Endothelial cell of umbilical vein (primary cell): ENCODE measurements at regions not wholly inside any gene's neighbourhood (a gene's known extent, or its start where the extent isn't known, plus 50 kb on each side); places are given as distances from the start of the nearest gene placed in this dataset.

ENCODE experiments used
- BruUV-seq: library from RNA; stranded (reverse); fragments of 400-500 nt; replicated peaks from 2 replicates; lab custom pipeline; 2021; lab: Mats Ljungman, UMichigan
- CTCF ChIA-PET: fragments of 300-600, 350-600 bp; sonication (Branson Sonifier 250); formaldehyde crosslinking; loops from one replicate; lab custom pipeline; 2021; ENCODE audit warnings: antibody characterized with exemption, inconsistent platforms; lab: Charles Lee
- POLR2A ChIA-PET: fragments of 300-600, 350-600 bp; sonication (Branson Sonifier 250); formaldehyde crosslinking; loops from one replicate; lab custom pipeline; 2021; ENCODE audit warnings: antibody characterized with exemption, inconsistent platforms; lab: Charles Lee
- DNase-seq: peaks from one replicate; pipeline ENCODE4 v3.0.0-alpha.2; 2011; ENCODE audit warnings: low read depth, low spot score
- FAIRE-seq: peaks from 2 replicates; lab custom pipeline; 2011; peaks lifted over from hg19 to GRCh38; lab: Jason Lieb, UNC
- H2AFZ ChIP-seq: 2 replicates; pipeline ENCODE4 v1.6.0; 2012; ENCODE audit warnings: low read depth, low read length, control low read depth, inconsistent platforms
- H3K27ac ChIP-seq: 2 replicates; pipeline ENCODE4 v1.5.1; 2011; ENCODE audit warnings: low read depth, mild to moderate bottlenecking, control low read depth, low read length, moderate library complexity; ENCODE audit not compliant: insufficient read depth
- H3K27me3 ChIP-seq, 2 experiments: 2 replicates each; pipeline versions ENCODE4 v1.6.0 to v1.6.1; 2011; ENCODE audit warnings: low read length in 2 of 2, mixed read lengths in 1 of 2; ENCODE audit not compliant: control insufficient read depth in 2 of 2, insufficient read depth in 2 of 2
- H3K36me3 ChIP-seq, 2 experiments: 2 replicates in 1 of 2; 3 replicates in 1 of 2; pipeline ENCODE4 v1.5.1; 2011; ENCODE audit warnings: low read length in 2 of 2, mild to moderate bottlenecking in 1 of 2, moderate library complexity in 1 of 2; ENCODE audit not compliant: control insufficient read depth in 2 of 2, insufficient read depth in 2 of 2; ENCODE audit errors: extremely low read depth in 1 of 2
- H3K4me1 ChIP-seq: 3 replicates; pipeline ENCODE4 v1.5.1; 2011; ENCODE audit warnings: mild to moderate bottlenecking, low read length; ENCODE audit not compliant: control insufficient read depth, insufficient read depth; ENCODE audit errors: extremely low read depth
- H3K4me2 ChIP-seq: 2 replicates; pipeline ENCODE4 v1.6.1; 2011; ENCODE audit warnings: low read length, control low read depth, mixed read lengths; ENCODE audit not compliant: insufficient read depth
- H3K4me3 ChIP-seq, 3 experiments: fragments of 200-600 bp in 1 of 3; sonication (generic), shearing (Covaris generic) in 1 of 3; replicated peaks in 1 of 3; 2 replicates each; pipeline ENCODE4 v1.5.1; 2011 to 2016; ENCODE audit warnings: control low read depth in 3 of 3, low read length in 3 of 3, mild to moderate bottlenecking in 2 of 3, inconsistent platforms in 1 of 3, low read depth in 1 of 3, moderate library complexity in 1 of 3; ENCODE audit not compliant: insufficient read depth in 1 of 3
- H3K79me2 ChIP-seq: 2 replicates; pipeline ENCODE4 v1.6.0; 2012; ENCODE audit warnings: low read length, inconsistent platforms; ENCODE audit not compliant: control insufficient read depth, insufficient read depth
- H3K9ac ChIP-seq: replicated peaks from 2 replicates; pipeline ENCODE3; 2011; ENCODE audit warnings: low read length, control low read depth; ENCODE audit not compliant: insufficient read depth; ENCODE audit errors: extremely low read depth
- H3K9me1 ChIP-seq: replicated peaks from 3 replicates; pipeline ENCODE4 v1.6.0; 2011; ENCODE audit warnings: mild to moderate bottlenecking, low read length; ENCODE audit not compliant: control insufficient read depth, insufficient read depth; ENCODE audit errors: extremely low read depth
- H3K9me3 ChIP-seq: replicated peaks from 2 replicates; pipeline ENCODE4 v1.5.1; 2012; ENCODE audit warnings: low read length, inconsistent platforms; ENCODE audit not compliant: control insufficient read depth, insufficient read depth
- H4K20me1 ChIP-seq: replicated peaks from 2 replicates; pipeline ENCODE3; 2011; ENCODE audit warnings: mild to moderate bottlenecking, low read length; ENCODE audit not compliant: control insufficient read depth, insufficient read depth; ENCODE audit errors: extremely low read depth
- EZH2 ChIP-seq: IDR thresholded peaks from 2 replicates; pipeline ENCODE4 v1.6.1; 2012; ENCODE audit warnings: borderline replicate concordance, low read depth, mild to moderate bottlenecking, moderate library complexity, low read length, inconsistent platforms; ENCODE audit not compliant: severe bottlenecking
- FOS ChIP-seq: IDR thresholded peaks from 2 replicates; pipeline ENCODE4 v1.6.1; 2011; ENCODE audit warnings: mild to moderate bottlenecking, low read length, moderate library complexity, borderline replicate concordance; ENCODE audit not compliant: insufficient read depth
- GATA2 ChIP-seq: IDR thresholded peaks from 2 replicates; pipeline ENCODE4 v1.7.0; 2011; ENCODE audit warnings: low read depth, mild to moderate bottlenecking, moderate library complexity, mixed read lengths, low read length; ENCODE audit not compliant: insufficient read length, insufficient read depth
- JUN ChIP-seq: IDR thresholded peaks from 2 replicates; pipeline ENCODE4 v1.6.1; 2011; ENCODE audit warnings: borderline replicate concordance, low read depth; ENCODE audit not compliant: insufficient read length, insufficient read depth
- MYC ChIP-seq: IDR thresholded peaks from one replicate; pipeline ENCODE4 v1.6.1; 2011; ENCODE audit warnings: mild to moderate bottlenecking, low read depth, low read length
- POLR2A ChIP-seq: IDR thresholded peaks from 2 replicates; pipeline ENCODE4 v1.6.1; 2012; ENCODE audit warnings: low read depth, mild to moderate bottlenecking, control low read depth, low read length
- POLR2AphosphoS5 ChIP-seq: IDR thresholded peaks from 2 replicates; pipeline ENCODE4 v1.6.1; 2012; ENCODE audit warnings: low read depth, mild to moderate bottlenecking, control low read depth, low read length, moderate library complexity; ENCODE audit not compliant: insufficient read depth
- dilution Hi-C: fragments of 300-500 bp; cut with MboI; formaldehyde crosslinking; loops from one replicate; pipeline ENCODE4 v1.15.0; 2019; ENCODE audit warnings: low sequenced_read_pairs; ENCODE audit not compliant: extremely low pct_ligation_motif_present
- intact Hi-C: fragments of 100-400 bp; cut with micrococcal nuclease; formaldehyde crosslinking; loops from one replicate; pipeline ENCODE4 v1.10.0; 2022
- TF ChIP-seq, protein P1 (sequence below): IDR thresholded peaks from 2 replicates; pipeline ENCODE4 v1.6.1; 2011; ENCODE audit not compliant: insufficient read depth, insufficient read length
- TF ChIP-seq, protein P2 (sequence below), 2 donors: IDR thresholded peaks; 1 replicate in 1 of 2; 2 replicates in 1 of 2; pipeline ENCODE4 v1.5.1; 2011; ENCODE audit warnings: low read length in 2 of 2, mild to moderate bottlenecking in 2 of 2, moderate library complexity in 2 of 2, control low read depth in 1 of 2, inconsistent platforms in 1 of 2, low read depth in 1 of 2; ENCODE audit not compliant: insufficient read depth in 1 of 2; ENCODE audit errors: extremely low read depth in 1 of 2

DNA sequence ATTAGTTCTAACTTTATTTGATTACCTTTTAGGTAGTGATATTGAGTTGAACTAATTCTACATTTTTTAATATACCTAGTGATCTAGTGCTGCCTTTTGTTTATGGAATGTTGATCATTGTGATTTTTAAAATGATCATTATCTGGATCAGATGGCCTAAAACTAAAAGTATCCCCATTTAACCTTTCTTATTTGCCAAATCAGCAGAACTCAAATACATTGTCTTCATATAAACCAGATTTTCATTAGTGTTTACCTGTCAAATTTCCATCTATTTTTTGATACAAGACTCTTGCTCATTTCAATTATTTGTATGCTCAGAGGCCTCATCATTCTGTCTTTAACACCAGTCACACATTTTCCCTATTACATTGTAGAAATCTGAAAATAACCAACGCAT lies 441.2 kb downstream of the PTPRC start:
- dilution Hi-C loops, result no loop called here
- no peak overlapping the region for H2AFZ ChIP-seq
- TF ChIP-seq EZH2 (no peak), JUN (no peak), POLR2AphosphoS5 (no peak), GATA2 (no peak), FOS (no peak), POLR2A (no peak), MYC (no peak)
- TF ChIP-seq, protein P1, sequence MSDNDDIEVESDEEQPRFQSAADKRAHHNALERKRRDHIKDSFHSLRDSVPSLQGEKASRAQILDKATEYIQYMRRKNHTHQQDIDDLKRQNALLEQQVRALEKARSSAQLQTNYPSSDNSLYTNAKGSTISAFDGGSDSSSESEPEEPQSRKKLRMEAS, result no peak
- TF ChIP-seq, protein P2, sequence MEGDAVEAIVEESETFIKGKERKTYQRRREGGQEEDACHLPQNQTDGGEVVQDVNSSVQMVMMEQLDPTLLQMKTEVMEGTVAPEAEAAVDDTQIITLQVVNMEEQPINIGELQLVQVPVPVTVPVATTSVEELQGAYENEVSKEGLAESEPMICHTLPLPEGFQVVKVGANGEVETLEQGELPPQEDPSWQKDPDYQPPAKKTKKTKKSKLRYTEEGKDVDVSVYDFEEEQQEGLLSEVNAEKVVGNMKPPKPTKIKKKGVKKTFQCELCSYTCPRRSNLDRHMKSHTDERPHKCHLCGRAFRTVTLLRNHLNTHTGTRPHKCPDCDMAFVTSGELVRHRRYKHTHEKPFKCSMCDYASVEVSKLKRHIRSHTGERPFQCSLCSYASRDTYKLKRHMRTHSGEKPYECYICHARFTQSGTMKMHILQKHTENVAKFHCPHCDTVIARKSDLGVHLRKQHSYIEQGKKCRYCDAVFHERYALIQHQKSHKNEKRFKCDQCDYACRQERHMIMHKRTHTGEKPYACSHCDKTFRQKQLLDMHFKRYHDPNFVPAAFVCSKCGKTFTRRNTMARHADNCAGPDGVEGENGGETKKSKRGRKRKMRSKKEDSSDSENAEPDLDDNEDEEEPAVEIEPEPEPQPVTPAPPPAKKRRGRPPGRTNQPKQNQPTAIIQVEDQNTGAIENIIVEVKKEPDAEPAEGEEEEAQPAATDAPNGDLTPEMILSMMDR (IDR thresholded peaks at IDR 0.05; ENCODE audit: extremely low read depth in 1 of 2, insufficient read depth in 1 of 2, low read depth in 1 of 2, low read length in 2 of 2), result no peak

More for the DNA sequence above, 441.2 kb downstream of the PTPRC start:
- Histone ChIP-seq H3K4me3 (no peak overlapping the region), H3K79me2 (no peaks in the 10 kb centered on the region), H4K20me1 (no peaks in the 10 kb centered on the region), H3K9me1 (no peaks in the 10 kb centered on the region), H3K4me2 (no peak overlapping the region), H3K36me3 (no peaks in the 10 kb centered on the region), H3K27me3 (no peaks in the 10 kb centered on the region), H3K9ac (no peak overlapping the region), H3K9me3 (no peaks in the 10 kb centered on the region), H3K27ac (no peak overlapping the region), H3K4me1 (peaks cover 11% of the 10 kb centered on the region)
- intact Hi-C loops, result no loop called here
- BruUV-seq, result no TSS peak
- FAIRE-seq (no peak), DNase-seq (no peak)
- CTCF ChIA-PET, result interaction anchor here (0.7 kb wide), 1 partner anchor 278 kb away, joined by 3 read pairs; no protein-coding TSS in a partner anchor
- POLR2A ChIA-PET, result no interaction called here
